ENCODE measurements at regions not wholly inside any gene's neighbourhood (a gene's known extent, or its start where the extent isn't known, plus 50 kb on each side); places are given as distances from the start of the nearest gene placed in this dataset.
"Not testable (repeated sequence)": the region's sequence is repeated elsewhere in the genome, so short reads cannot be mapped to it uniquely, and the experiment has no call there.

- not testable (repeated sequence) for H3K27ac ChIP-seq (ENCODE audit: low read length); H3K4me3 ChIP-seq (ENCODE audit: low read length); H3K79me2 ChIP-seq (replicated peaks; ENCODE audit: insufficient read depth, low read length); H3K36me3 ChIP-seq (ENCODE audit: insufficient read depth, low read length); H3F3A ChIP-seq (ENCODE audit: insufficient read depth, low read length, poor library complexity, severe bottlenecking); H4K20me1 ChIP-seq (ENCODE audit: insufficient read depth); H3K9me2 ChIP-seq (ENCODE audit: insufficient read depth, low read length); H3K4me2 ChIP-seq (ENCODE audit: low read length); H3K27me3 ChIP-seq (ENCODE audit: insufficient read depth, low read depth, low read length); H3K9me3 ChIP-seq (ENCODE audit: low read length); H3K9ac ChIP-seq (ENCODE audit: low read length); H2AFZ ChIP-seq (ENCODE audit: low read depth, low read length)
Observed at GRCh38 chr6:4243832-4244231, 108.5 kb upstream of the ECI2 start.

GRCh38 chr6:4243237-4243636 lies 107.9 kb upstream of the ECI2 start:
- Histone ChIP-seq H3K9me2 (ENCODE audit: insufficient read depth, low read length) (no peaks in the 10 kb centered on the region), H3K4me2 (ENCODE audit: low read length) (no peak overlapping the region), H2AFZ (ENCODE audit: low read depth, low read length) (no peak overlapping the region), H3K9me3 (ENCODE audit: low read length) (no peaks in the 10 kb centered on the region), H3K27me3 (ENCODE audit: insufficient read depth, low read depth, low read length) (no peaks in the 10 kb centered on the region), H4K20me1 (ENCODE audit: insufficient read depth) (no peaks in the 10 kb centered on the region), H3K79me2 (replicated peaks; ENCODE audit: insufficient read depth, low read length) (no peaks in the 10 kb centered on the region), H3K9ac (ENCODE audit: low read length) (no peak overlapping the region), H3K27ac (ENCODE audit: low read length) (no peak overlapping the region), H3K36me3 (ENCODE audit: insufficient read depth, low read length) (no peaks in the 10 kb centered on the region), H3F3A (ENCODE audit: insufficient read depth, low read length, poor library complexity, severe bottlenecking) (no peaks in the 10 kb centered on the region), H3K4me3 (ENCODE audit: low read length) (no peak overlapping the region)
- no peak for TF ChIP-seq EZH2 (IDR thresholded peaks at IDR 0.05; ENCODE audit: borderline replicate concordance, insufficient read depth, low read length, poor library complexity, severe bottlenecking)
- no peak for TF ChIP-seq MXI1 (conservative IDR thresholded peaks at IDR 0.05; ENCODE audit: poor library complexity, severe bottlenecking)
- no peak for TF ChIP-seq EP300 (conservative IDR thresholded peaks at IDR 0.05; ENCODE audit: poor library complexity, severe bottlenecking)
- TF ChIP-seq SMC3 (conservative IDR thresholded peaks at IDR 0.05; ENCODE audit: poor library complexity): no peak
- TF ChIP-seq TAF1 (IDR thresholded peaks at IDR 0.05; ENCODE audit: low read depth): no peak
- no peak for TF ChIP-seq RAD21 (conservative IDR thresholded peaks at IDR 0.05)
- TF ChIP-seq POLR2AphosphoS5 (IDR thresholded peaks at IDR 0.05): no peak
- TF ChIP-seq, protein P1, sequence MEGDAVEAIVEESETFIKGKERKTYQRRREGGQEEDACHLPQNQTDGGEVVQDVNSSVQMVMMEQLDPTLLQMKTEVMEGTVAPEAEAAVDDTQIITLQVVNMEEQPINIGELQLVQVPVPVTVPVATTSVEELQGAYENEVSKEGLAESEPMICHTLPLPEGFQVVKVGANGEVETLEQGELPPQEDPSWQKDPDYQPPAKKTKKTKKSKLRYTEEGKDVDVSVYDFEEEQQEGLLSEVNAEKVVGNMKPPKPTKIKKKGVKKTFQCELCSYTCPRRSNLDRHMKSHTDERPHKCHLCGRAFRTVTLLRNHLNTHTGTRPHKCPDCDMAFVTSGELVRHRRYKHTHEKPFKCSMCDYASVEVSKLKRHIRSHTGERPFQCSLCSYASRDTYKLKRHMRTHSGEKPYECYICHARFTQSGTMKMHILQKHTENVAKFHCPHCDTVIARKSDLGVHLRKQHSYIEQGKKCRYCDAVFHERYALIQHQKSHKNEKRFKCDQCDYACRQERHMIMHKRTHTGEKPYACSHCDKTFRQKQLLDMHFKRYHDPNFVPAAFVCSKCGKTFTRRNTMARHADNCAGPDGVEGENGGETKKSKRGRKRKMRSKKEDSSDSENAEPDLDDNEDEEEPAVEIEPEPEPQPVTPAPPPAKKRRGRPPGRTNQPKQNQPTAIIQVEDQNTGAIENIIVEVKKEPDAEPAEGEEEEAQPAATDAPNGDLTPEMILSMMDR (IDR thresholded peaks at IDR 0.05; ENCODE audit: poor library complexity, severe bottlenecking): no peak
- TF ChIP-seq REST (IDR thresholded peaks at IDR 0.05; ENCODE audit: borderline replicate concordance): no peak

DNA sequence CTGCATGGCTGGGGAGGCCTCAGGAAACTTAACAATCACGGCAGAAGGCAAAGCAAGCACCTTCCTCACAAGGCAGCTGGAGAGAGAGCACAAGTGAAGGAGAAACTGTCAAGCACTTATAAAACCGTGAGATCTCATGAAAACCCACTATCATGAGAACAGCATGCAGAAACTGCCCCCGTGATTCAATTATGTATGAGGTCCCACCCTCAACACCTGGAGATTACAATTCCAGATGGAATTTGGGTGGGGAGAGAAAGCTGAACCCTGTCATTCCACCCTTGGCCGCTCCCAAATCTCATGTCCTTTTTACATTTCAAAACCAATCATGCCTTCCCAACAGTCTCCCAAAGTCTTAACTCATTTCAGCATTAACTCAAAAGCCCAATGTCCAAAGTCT lies 107.2 kb upstream of the ECI2 start:
- Histone ChIP-seq H4K20me1 (ENCODE audit: insufficient read depth) (no peaks in the 10 kb centered on the region), H2AFZ (ENCODE audit: low read depth, low read length) (no peak overlapping the region), H3K36me3 (ENCODE audit: insufficient read depth, low read length) (no peaks in the 10 kb centered on the region), H3K4me2 (ENCODE audit: low read length) (no peak overlapping the region), H3K27me3 (ENCODE audit: insufficient read depth, low read depth, low read length) (no peaks in the 10 kb centered on the region), H3K9me2 (ENCODE audit: insufficient read depth, low read length) (no peaks in the 10 kb centered on the region), H3K9ac (ENCODE audit: low read length) (no peak overlapping the region), H3F3A (ENCODE audit: insufficient read depth, low read length, poor library complexity, severe bottlenecking) (no peaks in the 10 kb centered on the region), H3K4me3 (ENCODE audit: low read length) (no peak overlapping the region), H3K9me3 (ENCODE audit: low read length) (no peaks in the 10 kb centered on the region), H3K27ac (ENCODE audit: low read length) (no peak overlapping the region), H3K79me2 (replicated peaks; ENCODE audit: insufficient read depth, low read length) (no peaks in the 10 kb centered on the region)
- TF ChIP-seq EZH2 (IDR thresholded peaks at IDR 0.05; ENCODE audit: borderline replicate concordance, insufficient read depth, low read length, poor library complexity, severe bottlenecking) (no peak), POLR2AphosphoS5 (IDR thresholded peaks at IDR 0.05) (no peak)
